B cell (primary cell): ENCODE measurements at regions not wholly inside any gene's neighbourhood (a gene's known extent, or its start where the extent isn't known, plus 50 kb on each side); places are given as distances from the start of the nearest gene placed in this dataset.

Experiments
- CTCF ChIP-seq: fragments of 200-600 bp; IDR thresholded peaks from one replicate; pipeline ENCODE4 v1.8.0; 2022; ENCODE audit warnings: antibody characterized with exemption, mild to moderate bottlenecking
- EZH2 ChIP-seq: IDR thresholded peaks from 2 replicates; pipeline ENCODE4 v1.6.1; 2012; ENCODE audit warnings: borderline replicate concordance, low read depth, mild to moderate bottlenecking, moderate library complexity, low read length; ENCODE audit not compliant: insufficient read depth, poor library complexity, severe bottlenecking

- TF ChIP-seq EZH2 (no peak), CTCF (no peak)
Observed at GRCh38 chr3:83065851-83066460, 1304.5 kb upstream of the GBE1 start.
